Skeletal muscle satellite cell (primary cell): ENCODE measurements at regions not wholly inside any gene's neighbourhood (a gene's known extent, or its start where the extent isn't known, plus 50 kb on each side); places are given as distances from the start of the nearest gene placed in this dataset.

ENCODE experiments used
- H3K27me3 ChIP-seq: 2 replicates; pipeline ENCODE4 v1.7.0; 2013; ENCODE audit warnings: low read length; ENCODE audit not compliant: control insufficient read depth, insufficient read depth
- H3K36me3 ChIP-seq: 2 replicates; pipeline ENCODE4 v1.7.0; 2013; ENCODE audit warnings: mild to moderate bottlenecking, control low read depth, low read length; ENCODE audit not compliant: insufficient read depth
- H3K4me1 ChIP-seq: 2 replicates; pipeline ENCODE4 v1.7.0; 2013; ENCODE audit warnings: low read length; ENCODE audit not compliant: control insufficient read depth, insufficient read depth
- H3K4me2 ChIP-seq: 2 replicates; pipeline ENCODE4 v1.7.0; 2013; ENCODE audit warnings: mild to moderate bottlenecking, low read length
- H3K4me3 ChIP-seq: 2 replicates; pipeline ENCODE4 v1.7.0; 2013; ENCODE audit warnings: low read length
- H3K9ac ChIP-seq: 2 replicates; pipeline ENCODE4 v1.7.0; 2013; ENCODE audit warnings: mild to moderate bottlenecking, low read depth, low read length, moderate library complexity
- H3K9me3 ChIP-seq: replicated peaks from 2 replicates; pipeline ENCODE4 v1.7.0; 2013; ENCODE audit warnings: mild to moderate bottlenecking, control low read depth, low read length

DNA sequence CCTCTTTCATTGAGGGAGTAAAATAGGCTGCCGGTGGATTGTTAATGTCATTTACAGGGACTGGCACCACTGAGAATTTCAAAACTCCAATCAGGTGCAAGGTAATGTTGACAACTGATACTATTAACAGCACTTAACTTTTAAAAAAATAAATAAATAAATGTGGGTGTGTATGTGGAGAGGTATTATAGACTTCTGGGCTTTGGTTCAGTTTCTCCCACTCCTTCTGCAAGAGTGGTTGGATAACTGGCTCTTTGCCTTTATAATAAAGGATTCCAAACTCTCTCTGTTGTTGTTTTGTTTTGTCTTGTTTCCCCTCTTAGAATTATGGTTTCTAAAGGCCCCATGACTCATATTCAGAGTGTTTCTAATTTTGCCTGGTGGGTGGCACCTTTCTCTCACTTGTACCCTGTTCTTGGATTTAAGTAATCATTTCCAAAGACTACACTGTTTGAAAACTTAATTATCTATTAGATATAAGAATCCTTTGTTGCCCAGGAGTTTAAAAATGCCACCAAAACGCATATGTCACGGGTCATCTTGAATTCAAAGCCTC is 151.6 kb upstream of the ARID2 start:
- Histone ChIP-seq H3K4me2 (no peak overlapping the region), H3K9me3 (no peaks in the 10 kb centered on the region), H3K4me3 (no peak overlapping the region), H3K27me3 (peaks cover 4% of the 10 kb centered on the region), H3K4me1 (no peaks in the 10 kb centered on the region), H3K36me3 (no peaks in the 10 kb centered on the region), H3K9ac (no peak overlapping the region)

DNA sequence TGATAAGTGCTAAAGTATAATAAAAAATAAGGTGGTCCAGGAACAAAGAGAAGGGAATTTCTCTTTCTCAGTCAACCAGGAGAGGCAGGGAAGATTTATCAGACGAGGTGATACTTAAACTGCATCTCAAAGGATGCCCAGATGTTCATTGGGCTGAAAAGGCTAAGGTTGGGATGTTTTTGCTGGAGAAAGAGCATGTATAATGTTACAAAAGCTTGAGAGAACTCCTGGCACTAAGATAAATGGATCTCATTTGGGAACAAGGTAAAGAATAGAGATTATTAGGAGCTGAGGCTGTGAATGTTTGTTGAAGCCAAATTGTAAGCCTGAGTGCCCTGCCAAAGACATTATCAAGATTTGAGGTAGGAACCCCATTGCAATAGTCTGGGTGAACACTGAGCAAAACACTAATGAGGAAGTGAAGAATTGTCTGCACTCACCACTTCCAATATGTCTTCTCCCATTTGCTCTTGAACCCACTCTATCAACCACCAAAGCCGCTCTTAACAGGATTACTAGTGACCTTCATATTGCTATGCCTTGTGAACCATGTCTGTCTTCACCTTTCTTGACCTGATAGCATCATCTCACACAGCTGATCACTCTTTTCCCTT is 149.0 kb upstream of the ARID2 start:
- Histone ChIP-seq H3K9me3 (no peaks in the 10 kb centered on the region), H3K27me3 (peaks cover 4% of the 10 kb centered on the region), H3K4me3 (no peak overlapping the region), H3K36me3 (no peaks in the 10 kb centered on the region), H3K4me1 (no peaks in the 10 kb centered on the region), H3K4me2 (no peak overlapping the region), H3K9ac (no peak overlapping the region)

DNA sequence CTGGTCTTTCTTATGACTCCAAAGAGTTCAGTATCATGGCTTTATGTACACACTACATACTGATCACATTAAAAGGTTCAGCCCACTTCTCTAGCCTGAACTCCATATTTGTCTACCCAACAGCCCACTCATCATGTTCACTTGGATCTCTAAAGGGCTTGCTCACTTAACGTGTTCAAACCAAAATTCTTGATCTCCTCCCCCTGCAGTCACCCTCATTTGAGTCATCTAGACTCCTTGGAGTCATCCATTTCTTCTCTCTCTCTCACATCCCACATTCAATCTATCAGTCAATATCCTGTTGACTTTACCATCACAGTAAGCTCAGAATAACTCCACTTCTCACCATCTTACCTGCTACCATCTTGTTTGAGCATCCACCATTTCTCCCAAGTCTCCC is 148.4 kb upstream of the ARID2 start:
- H3K4me3 ChIP-seq, result no peak overlapping the region
- no peaks in the 10 kb centered on the region for H3K9me3 ChIP-seq
- no peaks in the 10 kb centered on the region for H3K36me3 ChIP-seq
- no peak overlapping the region for H3K9ac ChIP-seq
- H3K4me2 ChIP-seq, result no peak overlapping the region
- H3K27me3 ChIP-seq, result no peaks in the 10 kb centered on the region
- H3K4me1 ChIP-seq, result no peaks in the 10 kb centered on the region

DNA sequence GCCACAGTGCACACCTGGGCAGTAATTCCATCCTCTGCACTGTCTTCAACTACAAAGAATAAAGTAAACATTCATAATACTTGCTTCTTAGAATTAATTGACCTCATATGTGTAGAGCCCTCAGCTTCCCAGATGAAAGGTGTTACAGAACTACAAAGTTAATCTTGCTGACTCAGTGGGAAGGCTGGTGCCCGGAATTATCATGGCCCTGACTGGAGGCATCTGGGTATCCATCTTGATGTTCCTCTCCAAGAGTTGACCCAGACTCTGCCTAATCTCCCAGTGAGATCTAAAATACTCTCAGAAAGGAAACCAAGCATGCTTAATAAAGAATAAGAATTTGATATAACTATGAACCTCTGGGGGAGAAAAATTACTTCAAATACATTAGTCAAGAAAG is 147.0 kb upstream of the ARID2 start:
- Histone ChIP-seq H3K9ac (no peak overlapping the region), H3K9me3 (no peaks in the 10 kb centered on the region), H3K27me3 (no peaks in the 10 kb centered on the region), H3K4me3 (no peak overlapping the region), H3K4me1 (no peaks in the 10 kb centered on the region), H3K36me3 (no peaks in the 10 kb centered on the region), H3K4me2 (no peak overlapping the region)

DNA sequence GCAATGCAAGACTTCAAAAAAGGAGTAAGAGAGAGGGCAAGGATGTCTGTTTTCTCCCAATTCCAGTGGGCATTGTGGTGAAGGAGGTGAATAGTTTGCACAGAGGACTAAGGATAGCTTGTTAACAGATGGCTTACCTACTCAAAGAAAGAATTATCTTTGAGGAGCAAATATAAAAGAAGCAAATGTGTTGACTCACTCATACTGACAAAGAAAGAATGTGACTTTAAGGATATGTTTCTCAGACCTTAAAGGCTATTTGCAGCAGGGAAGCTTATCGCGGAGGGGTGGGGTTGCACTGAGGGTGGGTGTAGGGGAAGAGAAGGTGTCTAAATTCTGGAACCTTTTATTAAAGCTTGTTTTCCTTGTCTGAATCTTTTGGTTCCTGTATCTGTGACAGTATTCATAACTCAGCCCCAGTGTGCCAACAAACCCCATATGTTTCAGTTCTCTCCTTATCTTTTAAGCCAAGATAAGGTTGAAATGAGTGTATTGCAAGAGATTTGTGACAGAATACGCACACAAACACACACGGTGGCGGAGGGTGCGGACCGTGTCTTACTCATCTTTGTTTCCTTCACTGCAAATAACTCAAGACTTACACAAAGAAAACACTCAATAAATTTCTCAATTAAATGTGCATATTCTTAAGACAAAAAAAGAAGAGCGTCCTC is 146.4 kb upstream of the ARID2 start:
- no peaks in the 10 kb centered on the region for H3K36me3 ChIP-seq
- H3K9ac ChIP-seq, result no peak overlapping the region
- no peaks in the 10 kb centered on the region for H3K4me1 ChIP-seq
- no peak overlapping the region for H3K4me3 ChIP-seq
- no peaks in the 10 kb centered on the region for H3K27me3 ChIP-seq
- H3K4me2 ChIP-seq, result no peak overlapping the region
- no peaks in the 10 kb centered on the region for H3K9me3 ChIP-seq

DNA sequence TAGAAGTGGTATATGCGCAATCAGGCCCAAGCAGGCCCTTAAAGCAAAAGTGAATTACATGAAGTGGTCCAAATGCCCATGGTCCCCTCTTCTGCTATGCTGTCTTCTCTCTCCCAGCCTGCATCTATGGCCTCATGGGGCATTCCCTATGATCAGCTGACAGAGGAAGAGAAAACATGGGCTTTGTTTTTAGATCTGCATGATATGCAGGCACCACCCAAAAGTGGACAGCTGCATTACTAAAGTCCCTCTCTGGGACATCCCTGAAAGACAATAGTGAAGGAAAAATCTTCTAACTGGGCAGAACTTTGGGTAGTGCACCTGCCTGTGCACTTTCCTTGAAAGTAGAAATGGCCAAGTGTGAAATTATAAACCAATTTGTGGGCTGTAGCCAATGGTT is 145.2 kb upstream of the ARID2 start:
- Histone ChIP-seq H3K9me3 (no peaks in the 10 kb centered on the region), H3K27me3 (no peaks in the 10 kb centered on the region), H3K4me2 (no peak overlapping the region), H3K4me3 (no peak overlapping the region), H3K36me3 (no peaks in the 10 kb centered on the region), H3K9ac (no peak overlapping the region), H3K4me1 (no peaks in the 10 kb centered on the region)

DNA sequence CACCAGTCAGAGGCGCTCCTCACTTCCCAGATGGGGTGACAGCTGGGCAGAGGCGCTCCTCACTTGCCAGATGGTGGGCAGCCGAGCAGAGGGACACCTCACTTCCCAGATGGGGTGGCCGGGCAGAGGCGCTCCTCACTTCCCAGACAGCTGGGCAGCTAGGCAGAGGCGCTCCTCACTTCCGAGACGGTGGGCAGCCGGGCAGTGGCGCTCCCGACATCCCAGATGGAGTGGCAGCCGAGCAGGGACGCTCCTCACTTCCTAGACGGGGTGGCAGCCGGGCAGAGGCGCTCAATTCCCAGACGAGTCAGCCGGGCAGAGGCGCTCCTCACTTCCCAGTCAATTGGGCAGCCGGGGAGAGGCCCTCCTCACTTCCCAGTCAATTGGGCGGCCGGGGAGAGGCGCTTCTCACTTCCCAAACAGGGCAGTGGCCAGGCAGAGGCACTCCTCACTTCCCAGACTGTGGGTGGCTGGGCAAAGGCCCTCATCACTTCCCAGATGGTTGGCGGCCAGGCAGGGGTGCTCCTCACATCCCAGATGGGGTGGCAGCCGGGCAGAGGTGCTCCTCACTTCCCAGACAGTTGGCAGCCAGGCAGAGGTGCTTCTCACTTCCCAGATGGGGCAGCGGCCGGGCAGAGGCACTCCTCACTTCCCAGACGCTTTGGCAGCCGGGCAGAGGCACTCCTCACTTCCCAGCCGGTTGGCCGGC is 143.8 kb upstream of the ARID2 start:
- H3K36me3 ChIP-seq, result no peaks in the 10 kb centered on the region
- no peak overlapping the region for H3K4me3 ChIP-seq
- no peak overlapping the region for H3K9ac ChIP-seq
- H3K4me2 ChIP-seq, result no peak overlapping the region
- no peaks in the 10 kb centered on the region for H3K4me1 ChIP-seq
- H3K27me3 ChIP-seq, result no peaks in the 10 kb centered on the region
- H3K9me3 ChIP-seq, result no peaks in the 10 kb centered on the region

DNA sequence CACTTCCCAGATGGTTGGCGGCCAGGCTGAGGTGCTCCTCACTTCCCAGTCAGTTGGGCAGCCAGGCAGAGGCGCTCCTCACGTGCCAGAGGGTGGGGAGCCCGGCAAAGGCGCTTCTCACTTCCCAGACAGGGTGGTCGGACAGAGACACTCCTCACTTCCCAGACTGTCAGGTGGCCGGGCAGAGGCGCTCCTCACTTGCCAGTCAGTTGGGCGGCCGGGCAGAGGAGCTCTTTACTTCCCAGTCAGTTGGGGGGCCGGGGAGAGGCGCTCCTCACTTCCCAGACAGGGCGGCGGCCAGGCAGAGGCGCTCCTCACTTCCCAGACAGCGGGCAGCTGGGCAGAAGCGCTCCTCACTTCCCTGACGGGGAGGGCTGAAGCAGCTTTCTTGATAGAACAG is 143.0 kb upstream of the ARID2 start:
- no peaks in the 10 kb centered on the region for H3K4me1 ChIP-seq
- H3K9me3 ChIP-seq, result no peaks in the 10 kb centered on the region
- H3K4me2 ChIP-seq, result no peak overlapping the region
- no peaks in the 10 kb centered on the region for H3K36me3 ChIP-seq
- H3K4me3 ChIP-seq, result no peak overlapping the region
- H3K9ac ChIP-seq, result no peak overlapping the region
- H3K27me3 ChIP-seq, result no peaks in the 10 kb centered on the region

DNA sequence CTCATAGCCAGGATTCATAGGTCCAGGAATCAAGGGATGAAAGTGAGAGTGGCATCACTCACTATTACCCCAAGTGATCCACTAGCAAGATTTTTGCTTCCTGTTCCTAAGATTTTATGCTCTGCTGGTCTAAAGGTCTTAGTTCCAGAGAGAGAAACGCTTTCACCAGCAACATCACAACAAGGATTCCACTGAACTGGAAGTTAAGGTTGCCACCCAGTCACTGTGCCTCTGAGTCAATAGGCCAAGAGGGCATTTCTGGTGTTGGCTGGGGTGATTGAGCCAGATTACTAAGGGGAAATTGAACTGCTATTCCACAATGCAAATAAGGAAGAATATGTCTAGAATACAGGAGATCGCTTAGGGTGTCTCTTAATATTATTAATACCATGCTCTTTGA is 142.5 kb upstream of the ARID2 start:
- H3K4me3 ChIP-seq, result no peak overlapping the region
- H3K27me3 ChIP-seq, result no peaks in the 10 kb centered on the region
- H3K9ac ChIP-seq, result no peak overlapping the region
- H3K4me2 ChIP-seq, result no peak overlapping the region
- no peaks in the 10 kb centered on the region for H3K36me3 ChIP-seq
- no peaks in the 10 kb centered on the region for H3K4me1 ChIP-seq
- no peaks in the 10 kb centered on the region for H3K9me3 ChIP-seq

DNA sequence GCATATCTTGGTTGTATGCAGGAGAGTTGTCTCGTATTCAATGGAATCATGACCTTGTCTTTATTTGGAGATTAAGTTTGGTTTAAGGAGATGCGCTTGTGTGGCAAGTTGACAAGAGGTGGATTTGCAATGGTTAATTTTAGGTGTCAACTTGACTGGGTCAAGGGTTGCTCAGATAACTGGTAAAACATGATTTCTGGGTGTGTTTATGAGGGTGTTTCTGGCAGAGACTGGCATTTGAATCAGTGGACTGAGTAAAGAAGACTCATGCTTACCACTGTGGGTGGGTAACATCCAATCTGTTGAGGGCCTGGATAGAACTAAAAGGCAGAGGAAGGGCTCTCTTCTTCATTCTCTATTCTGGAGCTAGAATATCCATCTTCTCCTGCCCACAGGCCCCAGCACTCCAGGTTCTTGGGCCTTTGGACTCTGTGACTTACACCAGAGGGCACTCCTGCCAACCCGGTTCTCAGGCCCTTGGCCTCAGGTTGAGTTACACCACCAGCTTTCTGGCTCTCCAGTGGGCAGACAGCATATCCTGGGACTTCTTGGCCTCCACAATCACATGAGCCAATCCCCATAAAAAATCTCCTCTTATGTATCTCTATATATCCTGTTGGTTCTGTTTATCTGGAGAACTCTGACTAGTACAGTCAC is 141.5 kb upstream of the ARID2 start:
- H3K4me2 ChIP-seq, result no peak overlapping the region
- H3K9ac ChIP-seq, result no peak overlapping the region
- no peaks in the 10 kb centered on the region for H3K9me3 ChIP-seq
- no peaks in the 10 kb centered on the region for H3K27me3 ChIP-seq
- no peaks in the 10 kb centered on the region for H3K4me1 ChIP-seq
- H3K4me3 ChIP-seq, result no peak overlapping the region
- no peaks in the 10 kb centered on the region for H3K36me3 ChIP-seq

DNA sequence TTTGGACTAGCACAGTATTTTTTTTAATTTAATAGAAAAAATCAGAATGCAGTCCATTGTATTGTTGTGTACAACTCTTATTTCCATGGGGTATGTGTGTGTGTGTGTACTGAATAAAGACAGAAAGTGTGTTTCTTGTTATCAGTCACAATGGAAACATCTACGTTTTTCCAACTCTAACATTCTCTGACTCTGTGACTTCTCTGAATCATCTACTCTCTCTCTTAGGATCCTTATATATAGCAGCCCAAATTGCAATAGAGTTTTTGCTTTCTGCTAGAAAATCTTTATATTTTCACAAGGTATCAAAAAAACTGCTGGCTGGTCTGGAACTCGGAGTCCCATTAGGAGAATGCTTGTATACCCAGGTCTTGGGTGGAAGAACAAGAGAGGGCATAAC is 138.9 kb upstream of the ARID2 start:
- H3K4me2 ChIP-seq, result no peak overlapping the region
- H3K36me3 ChIP-seq, result no peaks in the 10 kb centered on the region
- no peak overlapping the region for H3K9ac ChIP-seq
- H3K27me3 ChIP-seq, result no peaks in the 10 kb centered on the region
- no peak overlapping the region for H3K4me3 ChIP-seq
- H3K4me1 ChIP-seq, result no peaks in the 10 kb centered on the region
- no peaks in the 10 kb centered on the region for H3K9me3 ChIP-seq
